ENCODE measurements at regions not wholly inside any gene's neighbourhood (a gene's known extent, or its start where the extent isn't known, plus 50 kb on each side); places are given as distances from the start of the nearest gene placed in this dataset.

DNA sequence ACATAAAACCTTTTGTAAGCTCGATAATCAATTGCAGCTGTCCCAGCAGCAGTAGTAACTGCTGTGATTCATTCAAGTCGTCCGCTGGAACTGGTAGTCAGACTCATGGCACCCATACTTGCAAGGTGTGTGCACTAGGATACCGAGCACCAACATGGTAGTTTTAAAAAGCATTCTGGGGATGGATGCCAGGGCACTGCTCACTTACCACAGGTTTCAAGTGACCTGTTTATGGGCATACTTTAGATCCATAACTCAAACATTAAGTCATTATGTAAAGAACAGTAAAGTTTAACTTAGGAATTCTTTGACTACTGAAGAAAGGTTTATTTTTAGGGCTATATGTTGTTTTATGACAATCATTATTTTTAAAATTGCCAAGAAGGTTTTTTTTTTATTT is 2277.6 kb downstream of the MAT2B start:
- DNase-seq = no peak

DNA sequence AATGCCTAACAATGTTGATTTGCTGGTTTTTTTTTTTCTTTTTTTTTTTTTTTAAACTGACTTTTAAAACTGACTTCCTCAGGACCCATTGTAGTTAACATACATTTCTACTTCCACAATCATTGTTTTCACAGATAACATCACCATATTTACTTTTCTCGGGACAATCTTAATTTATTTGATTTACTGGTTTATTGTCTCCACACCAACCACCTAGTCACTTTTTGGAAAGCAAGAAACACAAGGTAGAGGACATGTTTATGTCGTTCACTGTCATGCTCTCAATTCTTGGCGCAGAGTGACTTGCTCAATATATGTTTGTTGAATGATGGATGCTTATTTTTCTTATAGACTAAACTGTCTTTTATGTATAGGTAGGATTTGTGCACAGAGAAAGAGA is 2280.7 kb downstream of the MAT2B start:
- DNase-seq = no peak

DNA sequence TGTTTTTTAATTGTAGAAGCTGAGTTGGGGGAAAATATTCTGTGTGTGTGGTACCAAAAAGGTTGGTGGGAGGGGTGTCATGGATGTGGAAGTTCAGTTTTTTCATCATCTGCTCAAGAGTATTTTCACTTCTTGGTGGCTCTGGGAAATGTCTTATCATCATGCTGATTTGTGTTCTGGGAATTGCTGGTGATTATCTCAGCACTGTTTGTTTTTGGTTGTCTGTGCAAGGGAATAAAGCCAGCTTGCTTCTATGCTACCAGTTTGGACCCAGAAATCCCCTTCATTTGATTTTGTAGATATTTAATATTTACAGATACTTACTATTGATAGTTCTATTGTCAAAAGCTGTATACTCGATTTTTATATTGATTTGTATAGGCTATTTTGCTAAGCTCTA is 2289.7 kb downstream of the MAT2B start:
- no peak for DNase-seq

DNA sequence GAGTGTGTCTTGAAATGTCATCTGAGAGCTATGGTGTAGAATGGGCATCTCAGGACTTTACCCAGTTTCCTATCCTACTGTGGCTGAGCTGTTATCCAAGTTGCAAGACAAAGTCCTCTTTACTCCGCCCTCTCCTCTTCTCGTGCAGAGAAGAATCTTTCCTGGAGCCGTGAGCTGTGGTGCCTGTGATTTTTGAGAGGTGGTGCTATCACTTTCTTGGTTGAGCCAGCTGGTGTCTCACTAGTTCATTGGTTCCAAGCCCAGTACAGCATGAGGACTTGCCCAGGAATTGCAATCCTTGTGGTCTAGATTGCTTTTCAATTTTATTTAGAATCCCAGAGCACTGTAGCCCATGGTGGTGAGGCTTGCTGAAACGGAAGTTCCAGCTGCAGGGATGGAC is 2300.3 kb downstream of the MAT2B start:
- no peak for DNase-seq

DNA sequence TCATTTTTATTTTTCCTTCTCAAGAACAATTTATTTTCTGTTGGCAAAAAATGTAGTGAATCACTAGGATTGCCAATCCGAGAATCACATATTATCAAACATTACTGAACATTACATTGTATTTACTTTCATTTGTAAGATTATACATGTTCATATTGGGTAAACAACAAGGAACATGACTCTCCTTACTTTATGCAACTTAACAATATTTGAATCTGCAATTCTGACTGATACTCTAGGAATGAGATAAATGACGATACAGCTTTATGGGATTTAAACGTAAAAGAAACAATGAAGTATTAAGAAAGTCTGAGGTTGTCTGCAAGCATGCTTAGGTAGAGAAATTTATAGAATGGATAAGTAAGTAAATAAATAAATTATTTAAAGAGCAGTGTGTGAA is 2302.9 kb downstream of the MAT2B start:
- DNase-seq = no peak

DNA sequence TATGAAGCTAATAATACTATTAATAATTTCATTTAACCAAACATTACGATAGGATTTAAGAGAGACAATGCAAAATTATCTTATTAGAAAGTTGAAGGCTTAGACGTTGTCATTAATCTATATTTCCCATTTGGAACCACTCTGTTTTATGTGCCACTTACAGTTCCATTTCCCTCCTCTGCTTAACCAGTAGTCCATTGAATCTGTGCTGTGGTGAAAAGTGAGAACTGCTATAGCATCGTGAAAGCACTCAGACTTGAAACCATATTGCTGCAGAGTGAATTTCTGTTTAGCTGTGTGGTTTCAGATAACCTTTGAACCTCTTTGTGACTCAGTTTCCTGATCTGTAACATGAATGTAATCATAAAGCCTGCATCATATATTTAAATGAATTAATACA is 2304.5 kb downstream of the MAT2B start:
- no peak for DNase-seq

DNA sequence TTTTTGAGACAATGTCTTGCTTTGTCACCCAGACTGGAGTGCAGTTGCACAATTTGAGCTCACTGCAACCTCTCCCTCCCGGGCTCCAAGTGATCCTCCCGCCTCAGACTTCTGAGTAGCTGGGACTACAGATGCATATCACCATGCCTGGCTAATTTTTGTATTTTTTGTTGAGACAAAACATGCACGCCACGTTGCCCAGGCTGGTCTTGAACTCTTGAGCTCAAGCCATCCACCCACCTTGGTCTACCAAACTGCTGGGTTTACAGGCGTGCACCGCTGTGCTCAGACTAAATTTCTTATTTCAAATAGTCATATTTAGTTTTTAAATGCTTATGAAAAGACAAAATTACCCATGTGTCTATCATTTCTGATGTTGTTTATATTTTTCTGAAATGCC is 2324.1 kb downstream of the MAT2B start:
- DNase-seq = no peak

DNA sequence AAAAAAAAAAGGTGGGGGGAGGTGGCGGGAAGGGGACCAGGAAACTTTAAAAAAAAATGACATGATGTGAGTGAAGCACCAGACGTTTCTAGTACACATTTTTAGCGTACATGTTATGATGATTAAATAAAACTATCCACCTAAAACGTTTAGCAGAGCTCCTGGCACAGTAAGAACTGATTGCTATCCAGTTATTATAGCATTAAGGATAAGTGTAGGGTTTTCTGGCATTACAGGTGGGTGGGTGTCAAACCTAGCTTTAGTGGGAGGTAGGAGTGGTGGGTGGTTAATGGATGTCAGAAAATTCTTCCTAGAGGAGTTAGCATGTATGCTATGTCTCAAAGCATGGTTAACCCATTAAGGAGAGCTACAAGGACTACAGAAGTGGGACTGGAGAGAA is 2329.5 kb downstream of the MAT2B start:
- DNase-seq = no peak

DNA sequence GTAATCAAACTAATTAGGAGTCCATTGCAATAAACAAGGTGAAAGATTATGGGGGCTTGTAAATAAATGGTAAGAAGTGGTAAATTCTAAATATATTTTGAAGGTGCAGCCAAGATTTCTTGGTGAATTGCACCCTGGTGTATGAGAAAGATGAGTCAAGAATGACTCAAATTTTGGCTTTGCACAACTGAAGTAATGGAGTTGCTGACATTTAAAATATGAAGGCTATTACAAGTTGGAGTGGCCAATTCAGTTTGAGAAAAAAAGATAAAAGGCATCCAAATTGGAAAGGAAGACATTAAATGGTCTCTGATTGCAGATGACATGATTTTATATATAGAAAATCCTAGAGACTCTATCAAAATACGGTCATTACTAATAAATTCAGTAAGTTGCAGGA is 2330.6 kb downstream of the MAT2B start:
- DNase-seq = no peak

DNA sequence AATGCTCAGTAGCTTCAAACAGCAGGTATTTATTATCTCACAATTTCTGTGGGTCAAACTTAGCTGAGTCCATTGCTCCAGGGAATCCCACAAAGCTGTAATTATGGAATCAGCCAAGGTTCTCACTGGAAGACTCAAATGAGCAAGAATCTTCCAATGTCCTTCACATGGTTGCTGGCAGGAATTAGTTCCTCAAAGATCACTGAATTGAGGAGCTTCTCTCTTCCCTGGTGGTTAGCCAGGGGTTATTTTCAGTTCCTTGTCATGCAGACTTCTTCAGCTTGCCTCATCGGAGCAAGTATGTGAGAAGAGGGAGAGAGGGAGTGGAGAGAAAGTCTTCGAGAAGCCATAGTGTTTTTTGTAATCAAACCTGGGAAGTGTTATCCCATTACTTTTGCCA is 2331.9 kb downstream of the MAT2B start:
- no peak for DNase-seq

DNA sequence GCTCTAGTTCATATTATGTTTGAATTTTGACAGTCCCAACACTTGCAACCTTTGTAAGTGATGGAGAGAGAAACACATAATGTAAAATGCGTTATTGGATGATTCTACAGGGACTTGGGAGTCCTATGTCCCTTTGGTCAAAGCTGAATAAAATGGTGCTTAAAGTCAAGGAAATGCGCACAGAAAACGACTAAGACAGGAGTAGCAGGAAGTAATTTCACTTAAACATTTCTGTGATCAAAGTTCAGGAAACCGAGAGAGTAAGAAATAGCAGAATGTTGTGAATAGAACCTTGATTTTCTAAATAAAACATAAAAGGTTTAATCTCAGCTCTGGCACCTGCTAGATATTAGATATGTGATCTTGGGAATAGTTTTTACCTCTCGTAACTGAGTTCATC is 2339.2 kb downstream of the MAT2B start:
- no peak for DNase-seq

DNA sequence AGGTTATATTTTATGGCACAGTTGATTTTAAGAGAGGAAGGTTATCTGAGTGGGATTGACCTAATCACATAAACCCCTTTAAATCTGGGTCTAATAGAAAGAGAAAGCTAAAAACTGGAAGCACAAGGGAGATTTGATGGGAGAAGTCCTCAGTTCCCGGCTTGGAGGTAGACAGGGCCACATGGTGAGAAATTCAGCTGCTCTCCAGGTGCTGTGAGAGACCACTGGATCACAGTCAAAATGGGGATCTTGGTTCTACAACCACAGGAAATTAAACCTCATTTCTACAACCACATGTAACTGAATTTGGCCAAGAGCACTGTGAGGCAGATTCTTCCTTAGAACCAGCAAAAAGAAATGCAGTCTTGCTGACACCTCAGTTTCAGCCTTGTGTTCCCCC is 2352.7 kb downstream of the MAT2B start:
- no peak for DNase-seq

DNA sequence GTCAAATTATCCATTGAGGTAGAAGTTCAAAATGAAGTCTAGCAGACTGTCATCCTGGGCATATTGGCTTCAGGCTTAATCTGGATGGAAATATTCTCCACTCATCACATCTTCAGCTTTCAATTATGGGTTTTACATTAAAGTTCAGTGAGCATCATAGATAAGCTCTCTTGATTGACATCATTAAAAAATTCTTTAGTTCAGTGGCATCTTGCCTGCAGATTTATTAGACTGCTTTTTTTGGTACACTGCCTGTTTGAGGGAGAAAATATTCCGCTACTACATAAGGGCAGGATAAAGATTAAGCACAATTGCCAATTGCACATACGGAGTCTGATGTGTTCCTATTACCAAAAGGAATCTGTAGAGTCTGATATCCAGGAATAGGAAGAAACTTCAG is 2353.8 kb downstream of the MAT2B start:
- DNase-seq = no peak

DNA sequence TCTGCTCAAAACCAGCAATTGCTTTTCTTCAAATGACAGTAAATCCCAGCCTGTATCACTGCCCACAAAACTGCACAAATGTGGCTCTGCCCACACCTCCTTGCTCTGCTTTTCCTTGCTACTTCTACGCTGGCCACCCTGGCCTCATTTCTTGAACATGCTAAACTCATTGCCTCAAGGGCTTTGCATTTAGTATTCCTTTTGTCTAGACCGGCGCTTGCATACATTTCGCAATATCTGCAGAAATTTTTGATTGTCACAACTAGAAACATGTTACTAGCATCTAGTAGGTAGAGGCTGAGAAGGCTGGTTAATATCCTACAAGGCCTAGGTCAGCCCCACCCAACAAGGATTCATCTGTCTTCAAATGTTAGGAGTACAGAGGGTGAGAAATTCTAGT is 2357.8 kb downstream of the MAT2B start:
- no peak for DNase-seq

DNA sequence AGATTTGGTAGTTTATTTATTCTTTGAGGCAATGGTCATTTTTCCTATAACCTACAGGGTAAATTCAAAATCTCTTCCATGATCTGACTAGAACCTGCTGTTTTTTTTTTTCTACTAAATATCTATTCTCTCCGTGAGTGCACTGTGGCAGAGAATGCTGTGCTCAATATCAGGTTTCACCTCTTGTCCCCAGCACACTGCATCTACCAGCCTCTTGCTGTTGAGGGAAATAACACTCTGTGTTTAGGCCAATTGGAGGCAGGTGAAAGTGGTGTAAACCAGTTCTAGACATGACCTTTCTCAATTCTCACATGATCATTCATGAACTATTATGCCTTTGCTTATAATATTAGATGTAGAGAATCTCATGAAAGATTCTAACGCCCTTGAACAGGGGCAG is 2365.9 kb downstream of the MAT2B start:
- no peak for DNase-seq

DNA sequence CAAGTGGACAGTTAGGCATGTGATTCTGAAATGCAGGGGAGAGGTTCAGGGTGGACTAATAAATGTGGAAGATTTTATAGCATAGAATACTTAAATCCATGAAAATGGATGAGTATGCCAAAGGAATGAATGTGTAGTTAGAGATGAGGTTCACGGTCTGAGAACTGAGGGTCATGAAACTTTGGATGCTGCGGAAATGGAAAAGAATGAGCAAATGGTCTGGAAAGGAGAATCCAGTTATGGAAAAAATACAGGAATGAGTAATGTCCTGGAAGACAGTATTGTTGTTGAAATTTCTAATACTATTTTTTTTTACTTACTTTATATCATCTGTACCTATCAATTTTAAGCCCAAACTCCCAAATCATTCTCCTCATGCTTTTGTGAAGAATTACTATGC is 2369.4 kb downstream of the MAT2B start:
- no peak for DNase-seq

DNA sequence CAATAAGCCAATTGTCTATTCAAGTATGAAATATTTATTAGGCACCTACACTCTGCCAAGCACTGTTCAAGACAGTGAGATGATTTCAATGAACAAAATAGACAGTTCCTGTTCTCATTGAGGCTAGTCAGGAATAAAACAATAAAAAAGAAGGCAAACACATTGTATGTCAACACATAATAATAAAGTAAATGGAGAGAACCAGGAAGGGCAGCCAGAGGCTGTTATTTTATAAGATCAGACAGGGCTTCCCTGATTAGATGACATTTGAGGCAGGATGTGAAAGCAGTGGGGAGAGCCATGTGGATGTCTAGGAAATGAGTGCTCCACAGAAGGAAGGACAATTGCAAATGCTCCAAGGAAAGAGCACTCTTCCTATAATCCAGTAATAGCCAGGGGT is 2371.1 kb downstream of the MAT2B start:
- DNase-seq = no peak

DNA sequence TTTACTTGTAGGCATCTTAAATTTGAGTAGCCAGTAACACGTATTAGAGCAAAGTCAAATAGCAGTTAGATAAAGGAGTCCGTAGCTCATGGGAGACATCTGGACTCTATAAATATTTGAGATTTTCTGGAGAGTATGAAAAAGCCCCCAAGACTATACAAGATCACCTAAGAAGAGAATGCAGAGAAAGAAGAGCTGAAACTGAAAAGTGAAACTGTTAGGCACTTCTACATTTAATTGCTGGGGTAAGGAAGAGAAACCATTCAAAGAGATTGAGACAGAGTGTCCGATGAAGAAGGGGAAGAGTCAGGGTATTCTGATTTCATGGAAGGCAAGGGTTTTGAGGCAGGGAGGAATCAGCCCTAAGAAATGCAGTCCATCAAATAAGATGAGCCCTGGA is 2372.1 kb downstream of the MAT2B start:
- no peak for DNase-seq

DNA sequence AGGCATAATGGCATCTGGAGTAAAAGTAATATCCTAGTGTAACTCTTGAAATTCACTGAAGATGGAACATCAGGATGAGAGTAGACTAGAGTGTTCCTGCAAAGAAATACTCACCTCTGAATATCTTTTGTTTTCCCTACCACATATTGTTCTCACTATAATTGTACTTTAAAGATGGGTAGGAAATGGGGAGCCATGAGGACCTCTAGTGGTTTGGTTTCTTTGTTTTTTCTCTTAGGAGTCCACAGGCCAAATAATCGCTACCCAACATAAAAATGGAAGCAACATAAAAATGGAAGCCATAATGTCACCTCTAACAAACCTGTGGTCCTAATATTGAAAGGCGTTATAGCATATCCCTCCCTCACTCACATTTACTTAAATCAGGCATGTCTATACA is 2375.8 kb downstream of the MAT2B start:
- no peak for DNase-seq

DNA sequence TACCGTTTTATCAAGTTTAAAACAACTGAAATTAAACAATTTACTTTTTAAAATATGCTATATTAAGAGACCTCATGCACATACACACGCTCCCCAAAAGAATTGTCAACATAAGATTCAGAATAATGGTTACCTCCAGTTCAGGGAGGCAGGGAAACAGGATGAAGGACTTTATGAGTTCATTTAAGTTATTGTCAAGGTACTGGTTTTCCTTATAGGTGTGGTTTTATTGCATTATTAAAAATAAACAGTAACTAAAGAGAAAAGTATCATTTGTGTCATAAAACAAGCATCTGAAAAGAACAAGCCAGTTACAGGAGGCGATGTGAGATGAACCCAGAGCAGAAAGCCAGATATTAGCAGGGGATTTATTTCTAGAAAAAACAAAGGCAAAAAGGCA is 2376.7 kb downstream of the MAT2B start:
- no peak for DNase-seq

DNA sequence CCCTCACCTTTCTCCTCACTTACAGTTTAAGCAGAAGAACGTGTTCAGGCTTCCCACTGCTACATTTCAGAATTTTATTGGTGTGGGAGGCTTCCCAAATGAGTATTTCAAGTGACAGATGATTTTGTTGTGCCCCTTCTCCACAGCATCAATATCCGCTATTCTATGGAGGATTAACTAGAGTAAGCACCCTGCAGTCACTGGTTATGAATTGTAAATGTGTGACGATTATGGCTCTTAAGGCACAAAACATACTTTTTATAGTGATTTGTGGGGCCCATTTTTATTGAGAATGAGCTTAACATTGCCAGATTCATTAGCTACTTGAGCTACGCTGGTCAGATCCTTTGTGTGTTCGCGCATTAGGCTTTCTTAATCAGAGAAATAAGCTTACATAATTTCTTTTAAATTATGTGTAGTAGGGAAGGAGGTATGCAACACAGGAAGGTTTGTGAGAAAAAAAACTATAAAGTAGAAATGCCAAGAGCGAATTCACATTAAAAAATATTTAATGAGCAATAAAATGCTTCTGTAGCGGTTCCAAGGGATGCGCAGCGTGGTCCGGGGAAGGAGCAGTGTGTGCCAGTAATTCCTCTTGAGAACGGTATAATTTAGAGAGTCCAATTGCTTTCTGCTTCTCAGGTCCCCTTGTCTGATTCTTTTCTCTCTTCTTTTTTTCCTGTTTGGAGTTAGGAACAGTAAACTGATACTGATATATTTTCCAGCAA is 2380.4 kb downstream of the MAT2B start:
- DNase-seq = no peak

DNA sequence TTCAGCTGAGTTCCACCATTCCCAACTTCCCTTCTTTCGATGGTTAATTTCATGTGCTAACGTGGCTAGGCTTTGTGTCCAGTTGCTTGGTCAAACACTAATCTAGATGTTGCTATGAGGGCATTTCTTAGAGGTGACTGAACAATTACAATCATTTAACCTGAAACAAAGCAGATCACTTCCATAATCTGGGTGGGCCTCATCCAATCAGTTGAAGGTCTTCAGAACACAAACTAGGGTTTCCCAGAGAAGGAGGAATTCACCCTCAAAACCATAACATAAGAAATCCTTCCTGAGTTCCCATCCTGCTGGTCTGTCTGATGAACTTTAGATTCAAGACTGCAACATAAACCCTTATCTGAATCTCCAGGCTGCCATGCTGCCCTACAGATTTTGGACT is 2381.7 kb downstream of the MAT2B start:
- no peak for DNase-seq

DNA sequence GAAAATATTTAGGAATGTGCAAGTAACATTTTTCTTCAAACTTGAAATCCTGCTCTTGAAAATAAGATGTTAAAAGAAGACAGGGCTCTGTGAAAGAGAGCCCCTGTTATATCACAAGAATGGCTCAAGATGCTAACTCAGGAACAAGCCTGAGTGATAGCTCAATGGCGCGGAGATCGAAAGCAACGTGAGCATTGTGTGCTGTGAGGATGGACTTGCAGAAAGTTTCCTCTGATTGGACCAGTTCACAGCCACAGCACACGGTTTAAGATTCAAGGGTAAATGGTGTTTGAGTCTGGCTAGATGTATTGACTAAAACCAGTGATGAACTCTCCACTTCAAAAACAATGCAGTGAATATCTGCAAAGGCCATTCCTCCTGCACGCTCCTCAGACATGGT is 2387.0 kb downstream of the MAT2B start:
- no peak for DNase-seq

DNA sequence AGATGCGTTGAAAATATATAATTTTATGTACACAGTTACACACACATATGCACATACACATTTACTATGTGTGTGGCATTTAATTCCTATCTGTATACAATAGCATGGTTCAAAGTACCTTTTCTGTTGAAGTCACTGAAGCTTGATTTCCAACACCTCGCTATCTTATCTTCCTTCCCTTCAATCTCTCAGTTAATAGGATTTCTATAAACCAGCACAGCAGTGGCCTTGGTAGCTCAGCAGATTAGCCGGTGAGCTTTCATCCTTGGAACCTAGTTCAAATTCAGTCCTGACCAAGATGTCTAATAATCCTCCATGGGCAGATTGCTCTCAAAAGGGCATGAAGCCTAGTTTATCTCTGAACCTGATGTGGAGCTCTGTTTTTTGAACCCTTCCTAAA is 2389.5 kb downstream of the MAT2B start:
- no peak for DNase-seq

DNA sequence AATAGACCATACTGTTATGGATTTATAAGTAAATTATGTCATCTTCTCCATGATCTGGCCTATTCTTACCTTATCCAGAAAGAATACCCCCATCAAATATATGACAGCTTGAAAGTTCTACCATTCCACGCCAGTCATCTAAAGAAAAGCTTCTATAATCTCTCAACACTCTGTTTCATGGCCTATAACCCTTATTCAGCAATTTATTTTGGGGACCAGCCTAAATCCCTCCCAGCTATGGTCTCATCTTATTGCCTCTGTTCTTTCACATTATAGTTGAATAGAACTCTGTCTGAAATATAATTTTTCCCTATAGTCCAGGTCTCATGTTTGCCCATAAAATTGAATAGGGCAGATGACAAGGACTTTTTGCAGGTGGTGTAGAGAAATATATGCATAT is 2387.6 kb upstream of the WWC1 start:
- DNase-seq = no peak

DNA sequence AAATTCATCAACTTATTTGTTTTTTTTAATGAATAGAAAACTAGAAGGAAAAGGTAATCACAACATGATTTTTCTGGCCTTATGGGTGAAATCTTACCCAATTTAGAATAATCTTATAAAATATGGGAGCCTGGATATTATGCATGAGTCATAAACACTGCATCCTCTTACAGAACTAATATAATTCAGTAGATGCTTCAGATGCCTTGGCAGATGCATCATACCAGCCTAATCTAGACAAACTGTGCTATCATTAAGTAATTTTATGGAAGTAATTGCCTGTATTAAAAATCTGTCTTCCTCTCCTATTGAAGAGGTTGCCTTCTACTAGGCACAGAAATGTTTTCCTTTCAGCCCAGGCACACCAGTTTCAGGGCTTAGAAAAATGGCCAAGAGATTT is 2384.6 kb upstream of the WWC1 start:
- DNase-seq = no peak
